Activated gamma-delta T cell treated with anti-CD3 and anti-CD28 coated beads, Interleukin-2, amount 50 U/mL, for 16 hours (primary cell): ENCODE measurements at regions not wholly inside any gene's neighbourhood (a gene's known extent, or its start where the extent isn't known, plus 50 kb on each side); places are given as distances from the start of the nearest gene placed in this dataset.
"Not testable (repeated sequence)": the region's sequence is repeated elsewhere in the genome, so short reads cannot be mapped to it uniquely, and the experiment has no call there.

Experiments used
- DNase-seq: peaks from one replicate; pipeline ENCODE4 v3.0.0-alpha.2; 2020; ENCODE audit warnings: low read depth

DNA sequence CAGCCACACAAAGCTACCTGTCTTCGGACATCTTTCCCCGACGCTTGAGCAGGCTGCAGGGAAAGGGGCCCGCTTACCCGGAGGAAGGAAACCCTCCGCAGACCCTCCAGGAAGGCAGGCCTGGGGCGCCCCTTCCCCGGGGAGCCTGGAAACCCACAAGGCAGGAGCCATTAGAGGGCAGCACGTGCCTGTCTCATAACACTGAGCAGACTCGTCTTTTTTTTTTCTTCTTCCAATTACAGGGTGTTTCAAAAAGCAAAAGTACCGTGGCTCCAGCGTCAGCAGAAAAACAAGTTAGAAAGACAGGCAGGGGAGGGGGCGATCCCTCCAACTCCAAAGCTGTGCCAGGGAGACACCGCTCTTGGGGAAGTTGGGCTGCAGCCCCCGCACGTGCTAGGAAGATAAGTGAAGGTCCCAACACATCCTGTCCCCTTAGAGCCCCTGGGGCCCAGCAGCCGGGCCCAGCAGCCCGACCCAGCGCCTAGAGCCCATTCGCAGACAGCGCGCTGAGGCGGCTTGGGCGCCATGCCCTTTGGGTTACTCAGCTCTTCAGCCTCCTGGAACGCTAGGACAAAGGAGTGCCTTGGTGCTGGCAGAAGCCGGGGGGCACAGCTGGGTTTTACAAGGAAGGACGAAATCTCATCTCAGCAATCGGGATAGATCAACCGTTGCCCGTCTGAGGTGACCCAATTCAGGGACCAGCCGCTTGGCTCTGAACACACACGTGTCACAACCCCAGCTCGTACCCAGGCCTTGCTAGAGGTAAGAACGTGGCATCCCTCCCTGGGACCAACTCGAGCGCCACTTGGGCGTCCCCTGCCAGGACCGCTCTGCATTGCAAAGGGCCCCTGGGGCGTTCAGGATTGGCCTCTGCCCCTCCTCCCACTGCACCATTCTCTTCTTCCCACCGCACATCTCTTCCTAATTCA is 136.3 kb downstream of the LY86 start:
- DNase-seq = peak; percentile 9

DNA sequence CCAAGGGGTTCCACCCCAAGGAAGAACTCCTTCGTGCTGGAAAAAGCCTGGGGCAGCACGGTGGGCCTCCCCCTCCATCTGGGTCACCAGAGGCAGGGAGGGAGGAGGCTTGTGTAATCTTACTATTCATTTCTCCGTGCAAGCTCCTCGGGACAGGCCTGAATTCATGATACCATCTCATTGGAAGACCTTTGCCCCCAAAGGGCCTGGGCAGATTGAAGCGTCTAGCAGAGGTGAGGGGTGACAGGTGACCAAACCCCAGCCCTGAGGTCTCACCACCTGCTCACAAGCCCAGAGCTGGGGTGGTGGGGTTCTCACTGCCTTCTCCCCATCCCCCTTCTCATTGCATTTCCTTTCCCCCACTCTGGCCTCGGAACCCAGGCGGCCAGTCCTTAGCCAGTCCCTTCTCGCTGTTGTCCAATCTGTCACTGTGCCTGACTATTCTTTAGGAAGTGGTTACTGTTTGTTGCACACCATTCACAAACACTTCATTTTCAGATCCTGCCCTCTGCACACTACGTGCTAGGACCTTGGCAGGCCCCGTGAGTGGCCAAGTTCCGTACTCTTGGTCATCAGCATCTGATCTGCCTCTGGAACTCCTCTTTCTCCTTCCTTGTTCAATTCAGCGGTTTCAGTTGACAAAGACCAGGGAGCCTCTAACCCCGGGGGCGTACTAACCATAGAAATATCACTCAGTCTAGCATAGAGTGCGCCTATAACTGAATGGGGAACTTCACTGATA is 137.1 kb downstream of the LY86 start:
- no peak for DNase-seq

DNA sequence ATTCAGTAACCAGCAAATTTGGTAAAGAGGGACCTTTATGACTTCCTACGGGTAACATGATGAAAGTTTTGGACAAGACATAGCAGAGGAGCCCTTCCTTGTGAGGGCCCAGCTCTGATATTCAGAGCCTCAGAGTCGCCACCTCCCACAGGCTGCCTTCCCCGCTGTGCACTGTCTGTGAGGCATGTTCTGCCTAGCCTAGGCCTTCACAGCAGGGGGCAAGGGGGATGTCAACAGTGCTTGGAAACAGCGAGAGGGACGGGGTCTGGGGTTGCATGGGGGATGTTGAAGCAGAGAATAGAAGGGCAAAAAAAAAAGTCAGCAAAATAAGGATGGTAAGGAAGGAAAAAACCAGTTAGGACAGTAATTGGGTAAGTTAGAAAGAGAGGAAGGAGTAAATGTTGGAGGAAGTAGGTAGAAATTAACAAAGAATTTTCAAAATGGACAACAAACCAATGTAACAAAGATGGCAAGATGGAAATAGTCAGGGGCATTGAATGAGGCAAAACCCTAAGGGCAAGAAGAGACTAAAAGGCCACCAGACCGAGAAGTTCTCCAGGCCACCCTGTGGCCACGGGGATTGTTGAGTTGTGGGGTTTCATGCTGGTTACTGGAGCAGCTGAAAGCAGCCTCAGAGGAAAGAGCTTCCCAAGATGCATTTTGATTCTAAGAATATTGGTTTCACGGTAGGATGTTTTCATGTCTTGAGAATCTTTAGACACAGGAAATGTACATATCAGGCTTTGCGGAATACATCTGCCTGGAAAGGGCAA is 139.8 kb downstream of the LY86 start:
- no peak for DNase-seq

DNA sequence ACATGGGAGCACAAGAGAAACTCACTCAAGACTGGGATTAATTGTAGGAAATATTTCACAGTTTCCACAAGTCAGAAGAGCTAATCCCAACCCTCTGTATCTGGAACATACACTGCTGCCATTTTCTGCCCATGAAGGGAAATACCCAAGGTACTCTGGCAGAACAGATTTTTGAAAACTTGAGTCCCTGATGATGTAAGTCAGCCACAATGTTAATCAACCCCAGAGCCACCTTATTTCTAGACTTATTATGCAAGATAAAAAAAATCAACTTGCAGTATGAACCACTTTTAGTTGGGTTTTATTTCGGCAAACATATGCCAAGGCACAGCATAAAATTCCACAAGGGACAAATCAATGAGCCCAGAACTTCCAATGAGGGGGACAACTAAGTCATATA is 141.5 kb downstream of the LY86 start:
- no peak for DNase-seq

DNA sequence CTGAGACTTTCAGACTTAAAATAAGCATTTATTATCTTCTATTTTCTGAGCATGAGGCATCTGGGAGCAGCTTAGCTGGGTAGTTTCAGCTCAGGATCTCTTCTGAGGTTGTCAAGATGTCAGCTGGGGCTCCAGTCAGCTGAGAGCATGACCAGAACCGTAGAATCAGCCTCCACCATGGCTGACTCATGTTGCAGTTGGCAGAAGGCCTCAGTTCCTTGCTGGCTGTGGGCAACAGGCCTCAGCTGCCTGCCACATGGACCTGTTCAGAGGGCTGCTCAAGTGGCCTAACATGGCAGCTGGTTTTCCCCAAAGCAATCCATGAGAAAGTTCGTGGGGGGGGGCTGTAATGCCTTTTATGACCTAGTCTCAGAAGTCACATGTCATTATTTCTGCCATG is 142.3 kb downstream of the LY86 start:
- DNase-seq = no peak

DNA sequence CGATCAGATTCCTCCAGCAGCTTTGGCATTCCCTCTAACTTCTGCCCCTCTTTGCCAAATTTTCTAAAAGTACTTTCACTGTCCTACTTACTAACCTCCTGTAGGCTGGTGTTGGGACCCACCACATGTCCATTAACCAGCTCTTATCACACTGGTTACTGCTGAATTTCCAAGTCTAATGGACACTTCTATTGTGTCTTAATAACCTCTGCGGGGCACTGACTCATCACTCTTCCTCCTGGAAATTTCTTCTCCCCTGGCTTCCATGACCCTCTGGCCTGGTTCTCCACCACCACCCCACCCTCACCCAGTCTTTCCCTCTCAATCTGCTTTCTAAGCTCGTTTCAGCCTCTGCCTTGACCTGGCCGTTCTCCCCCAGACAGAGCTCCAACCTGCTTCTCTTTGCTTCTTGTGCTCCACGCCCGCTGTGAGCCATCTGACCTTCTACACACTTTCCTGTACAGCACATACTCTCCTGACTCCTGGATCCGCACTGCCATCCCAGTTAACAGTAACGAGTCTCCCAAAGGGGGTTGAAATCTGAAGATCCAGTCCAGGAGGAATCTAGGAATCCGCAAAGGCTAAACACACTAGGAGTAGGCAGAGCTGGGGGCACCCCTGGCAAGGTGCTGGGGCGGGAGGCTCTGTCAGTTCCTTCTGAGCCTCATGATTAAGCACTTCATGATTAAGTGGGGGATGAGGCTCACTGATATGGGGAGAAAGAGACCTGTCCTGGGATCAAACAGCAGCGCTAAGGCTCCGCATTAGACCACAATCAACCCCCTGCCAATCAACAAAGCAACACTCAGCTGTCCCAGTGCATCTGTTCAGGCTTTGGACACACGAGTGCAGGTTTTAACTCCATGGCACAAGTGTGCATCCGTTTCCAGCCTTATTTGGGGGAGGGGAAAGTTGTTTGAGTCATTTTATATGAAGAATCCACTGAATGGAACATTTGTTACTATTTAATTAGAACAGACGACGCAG is 146.3 kb downstream of the LY86 start:
- DNase-seq = no peak

DNA sequence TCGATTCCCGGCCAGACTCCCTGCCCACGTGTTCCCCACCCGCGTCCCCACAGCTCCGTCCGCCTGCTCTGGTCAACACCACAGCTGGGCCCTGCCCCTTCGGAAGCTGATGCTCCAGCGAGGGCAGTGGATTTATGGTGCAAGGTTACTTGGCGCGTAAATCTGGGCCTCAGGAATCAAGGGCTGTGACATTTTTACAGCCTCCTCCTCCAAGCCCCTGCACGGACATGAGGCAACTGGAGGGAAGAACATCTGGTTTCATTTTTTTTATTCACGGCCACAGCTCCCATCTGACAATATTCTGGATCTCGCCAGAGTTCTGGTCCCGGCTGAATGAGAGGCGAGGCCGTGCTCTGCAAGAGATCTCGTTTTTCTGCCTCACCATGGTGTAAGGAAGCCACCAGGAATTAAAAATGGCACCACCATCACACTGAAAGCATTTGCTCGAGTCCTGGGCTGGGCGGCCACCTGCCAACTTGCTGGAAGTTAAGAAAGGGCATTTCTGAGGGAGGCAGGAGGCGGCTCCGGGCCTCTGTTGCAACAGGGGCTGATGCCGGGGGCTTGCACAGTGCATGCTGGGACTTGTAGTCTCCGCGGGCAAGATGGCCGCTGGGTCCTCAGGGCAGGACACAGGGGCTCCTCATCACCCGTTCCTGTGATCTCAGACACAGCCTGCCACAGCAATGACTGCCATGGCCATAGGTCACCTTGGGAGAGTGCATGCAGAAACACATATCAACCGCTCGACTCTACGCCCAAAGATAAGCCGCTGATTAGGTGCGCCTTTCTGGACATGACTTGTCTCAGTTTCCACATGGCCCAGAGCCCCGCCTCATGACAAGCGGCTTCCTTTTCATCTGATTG is 148.5 kb downstream of the LY86 start:
- DNase-seq = no peak

DNA sequence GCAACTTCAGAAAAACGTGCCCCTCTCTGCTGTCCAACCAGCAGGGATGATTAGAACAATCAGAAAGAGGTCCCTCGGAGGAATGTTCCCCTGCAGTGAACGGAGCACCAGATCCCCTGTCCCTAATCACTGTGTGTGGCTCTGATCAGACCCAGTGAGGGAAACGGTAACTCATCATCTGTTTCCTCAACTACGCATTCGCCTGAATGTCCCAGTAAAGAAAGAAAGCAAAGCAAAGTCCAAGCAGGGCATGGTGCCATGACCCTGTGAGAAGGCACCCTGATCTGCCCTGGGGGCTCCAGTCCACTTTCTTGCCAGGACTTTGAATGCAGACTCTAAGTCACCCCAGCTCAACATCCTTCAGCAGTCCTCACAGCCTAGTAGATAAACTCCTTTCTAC is 149.2 kb downstream of the LY86 start:
- no peak for DNase-seq

DNA sequence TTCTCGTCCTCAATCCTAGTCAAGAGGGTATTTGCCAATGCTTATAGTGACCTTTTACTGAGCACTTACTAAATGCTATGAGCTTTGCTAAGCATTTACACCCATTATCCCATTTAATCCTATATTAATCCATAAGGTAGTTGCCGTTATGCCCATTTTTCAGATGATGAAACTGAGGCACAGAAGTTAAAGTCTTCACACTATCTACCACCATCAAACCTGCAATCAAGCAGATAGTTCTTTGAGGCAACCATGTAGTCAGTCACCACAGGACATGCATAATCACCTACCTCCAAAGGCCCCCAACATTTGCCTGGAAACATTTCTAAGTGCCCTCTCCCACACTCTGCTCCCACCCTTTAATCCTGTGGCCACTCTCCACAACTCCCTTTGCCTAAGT is 149.6 kb downstream of the LY86 start:
- DNase-seq = no peak

DNA sequence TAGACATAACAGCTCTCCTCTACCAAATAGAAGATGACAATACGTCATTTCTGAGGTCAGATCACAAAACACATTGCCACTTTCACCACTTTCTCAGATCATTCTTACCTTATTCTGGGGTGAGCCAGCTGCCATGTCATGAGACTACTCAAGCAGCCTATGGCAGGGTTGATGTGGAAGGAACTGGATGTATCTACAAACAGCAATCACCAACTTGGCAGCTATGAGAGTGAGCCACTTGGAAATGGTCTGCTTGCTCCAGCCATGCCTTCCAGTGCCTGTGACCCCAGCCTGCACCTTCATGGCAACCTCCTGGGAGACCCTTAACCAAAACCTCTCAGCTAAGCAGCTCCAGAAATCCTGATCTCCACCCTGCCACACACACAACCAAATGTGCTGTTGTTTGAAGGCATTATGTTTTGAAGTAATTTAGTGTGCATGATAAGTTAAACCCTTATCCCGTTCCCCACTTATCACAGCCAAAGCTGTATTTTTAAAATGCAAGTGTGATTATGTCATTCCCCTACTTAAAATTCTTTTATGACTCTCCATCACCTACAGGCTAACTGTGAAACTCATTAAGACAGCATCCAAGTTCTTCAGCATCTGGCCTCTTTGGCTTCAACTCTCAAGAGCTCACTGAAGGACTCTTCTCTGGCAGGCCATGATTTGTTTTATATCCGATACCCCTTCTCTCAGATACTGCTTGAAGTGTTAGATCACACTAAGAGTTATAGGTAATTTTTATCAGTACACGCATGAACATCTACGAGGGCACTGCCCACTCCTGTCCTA is 150.6 kb downstream of the LY86 start:
- DNase-seq = no peak

DNA sequence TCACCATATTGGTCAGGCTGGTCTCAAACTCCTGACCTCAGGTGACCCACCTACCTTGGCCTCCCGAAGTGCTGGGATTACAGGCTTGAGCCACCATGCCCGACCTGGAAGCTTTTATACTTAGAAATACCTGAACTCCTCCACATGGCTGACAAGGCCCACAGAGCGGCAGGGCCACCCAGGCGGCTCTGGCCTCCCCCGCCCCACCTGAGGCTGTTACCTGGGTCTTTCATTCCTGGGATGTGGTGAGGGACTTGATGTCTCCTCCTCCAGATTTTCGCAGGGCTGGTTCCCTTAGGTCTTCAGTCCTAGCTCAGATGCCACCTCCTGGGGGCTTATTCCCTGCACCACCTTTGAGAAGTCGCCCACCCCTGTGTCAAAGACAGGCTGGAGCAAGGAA is 152.1 kb downstream of the LY86 start:
- no peak for DNase-seq

DNA sequence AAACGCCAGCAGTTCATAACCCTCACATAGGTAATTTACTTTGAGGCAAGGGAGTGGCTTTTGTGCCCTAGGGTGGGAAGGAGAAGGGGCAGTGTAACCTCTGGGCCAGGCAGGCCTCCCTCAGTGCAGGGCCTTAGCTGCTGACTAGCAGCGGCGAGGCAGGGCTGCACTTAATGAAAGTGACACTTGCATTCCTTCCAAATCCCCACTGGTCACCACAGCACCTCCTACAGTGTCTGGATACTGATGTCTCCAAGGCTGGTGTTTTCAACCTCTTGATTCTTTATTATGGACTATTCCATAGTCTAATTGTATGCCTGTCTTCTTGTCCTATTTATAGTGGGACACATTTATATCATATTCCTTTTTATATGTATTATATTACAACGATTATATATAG is 152.7 kb downstream of the LY86 start:
- no peak for DNase-seq

DNA sequence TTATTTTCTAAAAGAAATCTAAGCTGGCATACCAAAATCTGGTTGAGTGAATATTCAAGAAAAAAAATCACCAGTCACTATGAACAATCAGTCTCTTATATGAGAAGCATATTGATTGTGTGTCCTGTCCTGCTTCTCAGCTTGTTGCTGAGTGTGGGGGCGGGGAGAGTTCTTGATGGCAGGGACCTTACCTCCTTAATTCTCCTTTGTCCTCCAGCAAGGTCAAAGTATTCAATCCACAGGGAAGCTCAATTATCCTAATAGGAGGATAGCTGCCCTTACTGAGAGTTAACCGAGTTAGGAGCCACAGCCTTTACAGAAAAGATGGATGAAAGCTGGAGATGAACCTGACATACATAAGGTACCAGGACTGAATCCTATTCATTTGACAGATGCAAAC is 154.0 kb downstream of the LY86 start:
- DNase-seq = no peak

DNA sequence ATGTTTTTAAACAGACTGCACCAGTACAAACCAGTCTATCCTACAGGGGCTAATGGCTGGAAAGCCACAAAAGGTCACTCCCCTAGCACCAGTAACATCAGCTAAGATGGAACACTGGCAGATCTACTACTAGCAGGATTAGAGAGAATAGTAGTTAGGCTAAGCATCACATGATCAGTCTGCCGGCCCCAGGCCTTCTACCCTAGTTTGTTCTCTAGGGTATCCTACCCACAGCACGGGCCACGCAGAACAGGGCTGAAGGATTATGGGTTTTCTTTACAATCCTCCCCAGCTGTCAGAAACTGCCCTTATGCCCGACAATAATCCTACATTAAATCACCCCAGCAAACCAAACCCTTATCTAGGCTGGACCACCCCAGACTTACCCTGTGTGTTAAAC is 156.0 kb downstream of the LY86 start:
- DNase-seq = no peak

DNA sequence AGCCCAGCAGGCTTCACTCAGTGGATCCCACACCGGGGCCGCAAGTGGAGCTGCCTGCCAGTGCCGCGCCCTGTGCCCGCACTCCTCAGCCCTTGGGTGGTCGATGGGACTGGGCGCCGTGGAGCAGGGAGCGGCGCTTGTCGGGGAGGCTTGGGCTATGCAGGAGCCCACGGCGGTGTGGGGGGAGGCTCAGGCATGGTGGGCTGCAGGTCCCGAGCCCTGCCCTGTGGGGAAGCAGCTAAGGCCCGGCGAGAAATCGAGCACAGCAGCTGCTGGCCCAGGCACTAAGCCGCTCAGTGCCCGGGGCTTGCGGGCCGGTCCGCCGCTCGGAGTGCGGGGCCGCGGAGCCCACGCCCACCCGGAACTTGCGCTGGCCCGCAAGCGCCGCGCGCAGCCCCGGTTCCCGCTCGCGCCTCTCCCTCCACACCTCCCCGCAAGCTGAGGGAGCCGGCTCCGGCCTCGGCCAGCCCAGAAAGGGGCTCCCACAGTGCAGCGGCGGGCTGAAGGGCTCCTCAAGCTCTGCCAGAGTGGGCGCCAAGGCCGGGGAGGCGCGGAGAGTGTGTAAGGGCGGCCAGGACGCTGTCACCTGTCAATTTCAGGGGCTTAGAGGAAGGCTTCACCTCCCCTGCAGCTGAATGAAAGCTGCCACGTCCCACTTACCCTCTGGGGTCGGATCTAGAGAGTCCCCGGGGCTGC is 157.3 kb downstream of the LY86 start:
- not testable (repeated sequence) for DNase-seq

DNA sequence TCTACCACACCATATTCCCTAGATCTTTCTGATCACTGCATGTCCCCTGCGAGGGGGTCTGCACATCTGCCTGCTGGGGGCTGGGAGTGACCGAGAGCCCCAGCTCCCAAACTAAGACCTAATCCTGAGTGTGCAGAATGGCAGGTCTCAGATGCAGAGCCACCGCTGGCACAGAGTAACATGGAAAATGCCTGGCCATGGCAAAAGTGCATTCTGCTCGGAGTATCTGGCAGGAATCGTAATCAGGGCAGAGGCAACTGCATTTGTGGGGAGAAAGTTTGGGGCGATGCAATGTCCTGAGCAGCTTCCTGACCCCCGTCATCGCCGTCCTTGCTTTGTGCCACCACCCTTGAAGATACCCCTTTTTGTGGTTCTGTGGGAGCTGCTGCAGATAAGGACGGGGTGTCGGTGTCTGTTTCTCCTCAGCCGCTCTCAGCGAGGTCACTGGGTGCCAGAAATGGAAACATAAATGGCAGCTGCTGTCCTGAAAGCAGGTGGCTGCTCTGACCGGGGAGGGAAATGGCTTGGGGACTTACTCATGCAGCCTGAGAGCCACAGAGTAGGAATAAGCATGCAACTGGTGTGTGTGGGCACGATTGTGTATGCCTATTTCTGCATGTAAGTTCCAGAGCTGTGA is 157.9 kb downstream of the LY86 start:
- no peak for DNase-seq

DNA sequence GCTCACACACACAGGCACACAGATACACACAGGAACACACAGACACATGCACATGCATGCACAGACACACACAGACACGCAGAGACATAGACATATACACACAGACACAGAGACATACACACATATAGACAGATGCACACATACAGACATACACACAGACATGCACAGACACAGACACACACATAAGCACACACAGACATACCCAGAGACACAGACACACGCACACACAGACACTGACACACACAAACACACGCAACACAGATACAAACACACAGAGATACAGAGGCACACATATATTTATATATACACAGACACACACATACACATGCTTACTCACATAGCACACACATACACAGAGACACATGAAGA is 158.4 kb downstream of the LY86 start:
- DNase-seq = no peak

DNA sequence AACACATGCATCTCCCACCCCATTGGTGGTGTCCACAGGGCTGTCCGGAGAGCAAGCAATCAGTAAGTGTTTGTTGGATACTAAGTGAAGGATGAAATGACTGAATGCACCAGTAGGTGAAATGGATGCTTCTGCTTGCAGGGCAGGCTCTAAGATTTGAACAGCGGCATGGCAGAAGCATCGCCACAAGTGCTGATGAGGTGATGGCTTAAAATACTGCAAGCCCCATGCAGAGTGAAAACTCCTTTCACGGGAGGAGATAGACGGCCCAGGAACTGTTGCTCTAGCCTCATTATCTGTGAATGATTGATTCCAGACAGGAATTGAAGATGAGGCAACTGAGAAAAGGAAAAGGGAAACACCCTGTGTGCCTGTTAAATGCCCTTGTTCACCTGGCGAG is 158.9 kb downstream of the LY86 start:
- DNase-seq = no peak

DNA sequence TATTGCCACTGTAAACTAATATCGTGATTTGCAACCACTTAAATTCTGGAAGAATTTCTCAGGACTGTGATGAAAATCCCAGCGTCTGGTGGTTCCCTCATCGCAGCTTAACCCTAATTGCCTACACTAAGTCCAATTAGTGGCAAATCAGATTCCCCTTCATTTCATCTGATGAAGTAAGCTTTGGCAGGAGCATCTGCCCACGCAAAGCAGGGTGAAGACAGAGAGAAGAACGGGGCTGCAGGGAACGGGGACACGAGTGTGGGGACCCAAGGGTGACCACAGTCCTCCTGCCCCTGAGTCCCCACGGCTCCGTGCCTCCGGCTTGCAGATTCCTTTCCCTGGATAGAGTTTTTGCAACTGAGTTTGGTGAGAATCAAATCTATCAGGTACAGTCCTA is 159.5 kb downstream of the LY86 start:
- no peak for DNase-seq
